NCI-H82 treated with DMSO at 0.1 percent for 48 hours (cell line): ENCODE measurements at regions not wholly inside any gene's neighbourhood (a gene's known extent, or its start where the extent isn't known, plus 50 kb on each side); places are given as distances from the start of the nearest gene placed in this dataset.
"Not testable (repeated sequence)": the region's sequence is repeated elsewhere in the genome, so short reads cannot be mapped to it uniquely, and the experiment has no call there.

Experiments
- DNase-seq: peaks from one replicate; lab custom pipeline; 2025; ENCODE audit not compliant: unreplicated experiment; lab: John Stamatoyannopoulos, UW

- DNase-seq, result no peak
Observed at GRCh38 chr5:8839361-8840055, 706.4 kb downstream of the SEMA5A start.

- DNase-seq, result no peak
Observed at GRCh38 chr5:8840237-8840636, 705.6 kb downstream of the SEMA5A start.

- not testable (repeated sequence) for DNase-seq
Observed at GRCh38 chr5:8840746-8841145, 705.1 kb downstream of the SEMA5A start.

- DNase-seq, result no peak
Observed at GRCh38 chr5:8842971-8843551, 702.8 kb downstream of the SEMA5A start.

GRCh38 chr5:8843771-8844170, 702.1 kb downstream of the SEMA5A start:
- DNase-seq, result no peak

GRCh38 chr5:8844206-8844605, 701.7 kb downstream of the SEMA5A start:
- no peak for DNase-seq

GRCh38 chr5:8844847-8845246, 701.0 kb downstream of the SEMA5A start:
- no peak for DNase-seq

GRCh38 chr5:8845296-8845695, 700.6 kb downstream of the SEMA5A start:
- DNase-seq, result no peak

- no peak for DNase-seq
Observed at GRCh38 chr5:8848366-8848765, 697.5 kb downstream of the SEMA5A start.

GRCh38 chr5:8848997-8849594, 696.8 kb downstream of the SEMA5A start:
- DNase-seq, result no peak

GRCh38 chr5:8851101-8851500, 694.8 kb downstream of the SEMA5A start:
- DNase-seq, result no peak

- no peak for DNase-seq
Observed at GRCh38 chr5:8857051-8857450, 688.8 kb downstream of the SEMA5A start.

GRCh38 chr5:8861764-8862163, 684.1 kb downstream of the SEMA5A start:
- DNase-seq, result no peak

GRCh38 chr5:8864053-8864452, 681.8 kb downstream of the SEMA5A start:
- peak; percentile 30 for DNase-seq

GRCh38 chr5:8865266-8865665, 680.6 kb downstream of the SEMA5A start:
- DNase-seq, result no peak

GRCh38 chr5:8865686-8866374, 680.0 kb downstream of the SEMA5A start:
- DNase-seq, result no peak

GRCh38 chr5:8868283-8868682, 677.6 kb downstream of the SEMA5A start:
- DNase-seq, result no peak

GRCh38 chr5:8869932-8870331, 675.9 kb downstream of the SEMA5A start:
- no peak for DNase-seq

- no peak for DNase-seq
Observed at GRCh38 chr5:8870349-8870958, 675.4 kb downstream of the SEMA5A start.

GRCh38 chr5:8870959-8871355, 674.9 kb downstream of the SEMA5A start:
- DNase-seq, result no peak

GRCh38 chr5:8871446-8871845, 674.4 kb downstream of the SEMA5A start:
- DNase-seq, result no peak

GRCh38 chr5:8875722-8876121, 670.2 kb downstream of the SEMA5A start:
- no peak for DNase-seq
